Choroid plexus epithelial cell (primary cell): ENCODE measurements at regions not wholly inside any gene's neighbourhood (a gene's known extent, or its start where the extent isn't known, plus 50 kb on each side); places are given as distances from the start of the nearest gene placed in this dataset.

Experiments used
- DNase-seq: peaks from one replicate; pipeline ENCODE4 v3.0.0-alpha.2; 2010; ENCODE audit warnings: low read depth
- H3K4me3 ChIP-seq: 2 replicates; pipeline ENCODE4 v1.5.1; 2011; ENCODE audit warnings: low read depth, mild to moderate bottlenecking, control low read depth, low read length, moderate library complexity
- CTCF ChIP-seq: conservative IDR thresholded peaks from 2 replicates; pipeline ENCODE4 v1.5.1; 2011; ENCODE audit warnings: low read depth, mild to moderate bottlenecking, control low read depth, inconsistent platforms, low read length, moderate library complexity

- no peak for TF ChIP-seq CTCF
- no peak for DNase-seq
- no peak overlapping the region for H3K4me3 ChIP-seq
Observed at GRCh38 chr5:174217527-174217926, 172.0 kb downstream of the NSG2 start.

GRCh38 chr5:174218162-174218561 is 172.7 kb downstream of the NSG2 start:
- TF ChIP-seq CTCF = no peak
- DNase-seq = no peak
- no peak overlapping the region for H3K4me3 ChIP-seq

GRCh38 chr5:174220417-174220816 is 174.9 kb downstream of the NSG2 start:
- TF ChIP-seq CTCF = no peak
- H3K4me3 ChIP-seq = no peak overlapping the region

GRCh38 chr5:174221436-174221835 is 175.9 kb downstream of the NSG2 start:
- no peak for DNase-seq
- H3K4me3 ChIP-seq = no peak overlapping the region
- no peak for TF ChIP-seq CTCF

More at GRCh38 chr5:174220417-174220816, 174.9 kb downstream of the NSG2 start:
- DNase-seq = no peak

GRCh38 chr5:174221946-174222345 is 176.4 kb downstream of the NSG2 start:
- no peak for DNase-seq
- H3K4me3 ChIP-seq = no peak overlapping the region
- TF ChIP-seq CTCF = no peak

- no peak for DNase-seq
- no peak for TF ChIP-seq CTCF
Observed at GRCh38 chr5:174222891-174223290, 177.4 kb downstream of the NSG2 start.

GRCh38 chr5:174223355-174223754 is 177.8 kb downstream of the NSG2 start:
- DNase-seq = no peak
- no peak overlapping the region for H3K4me3 ChIP-seq
- TF ChIP-seq CTCF = no peak

More at GRCh38 chr5:174222891-174223290, 177.4 kb downstream of the NSG2 start:
- no peak overlapping the region for H3K4me3 ChIP-seq
